Ascending aorta (tissue), 2 donors: ENCODE measurements at regions not wholly inside any gene's neighbourhood (a gene's known extent, or its start where the extent isn't known, plus 50 kb on each side); places are given as distances from the start of the nearest gene placed in this dataset.
"Not testable (repeated sequence)": the region's sequence is repeated elsewhere in the genome, so short reads cannot be mapped to it uniquely, and the experiment has no call there.

Source experiments
- DNase-seq, 2 donors: peaks; one replicate each; pipeline ENCODE4 v3.0.0-alpha.2; 2019; ENCODE audit warnings: low spot score in 2 of 2
- H3K27ac ChIP-seq, 2 donors: fragments of 200-600 bp; sonication (generic); one replicate each; pipeline ENCODE4 v1.5.1; 2016 to 2017; ENCODE audit warnings: mild to moderate bottlenecking in 1 of 2
- H3K27me3 ChIP-seq: fragments of 200-600 bp; sonication (generic); one replicate; pipeline ENCODE4 v1.5.1; 2017
- H3K36me3 ChIP-seq, 2 donors: fragments of 200-600 bp; sonication (generic); one replicate each; pipeline ENCODE4 v1.5.1; 2016
- H3K4me1 ChIP-seq, 2 donors: fragments of 200-600 bp; sonication (generic); one replicate each; pipeline ENCODE4 v1.5.1; 2016 to 2017; ENCODE audit warnings: mild to moderate bottlenecking in 1 of 2
- H3K4me3 ChIP-seq, 2 donors: fragments of 200-600 bp; sonication (generic); one replicate each; pipeline ENCODE4 v1.5.1; 2016 to 2017; ENCODE audit warnings: mild to moderate bottlenecking in 1 of 2
- H3K9me3 ChIP-seq, 2 donors: fragments of 200-600 bp; sonication (generic); one replicate each; pipeline ENCODE4 v1.5.1; 2016
- intact Hi-C: fragments of 100-400 bp; cut with DNase I; formaldehyde crosslinking; loops from one replicate; pipeline ENCODE4 v1.15.1; 2023
- TF ChIP-seq, protein P1 (sequence below), 3 experiments: fragments of 200-600 bp in 2 of 3; fragments of 450-650 bp in 1 of 3; sonication (generic) in 2 of 3; IDR thresholded peaks; one replicate each; pipeline ENCODE4 v1.5.1; 2016 to 2019; ENCODE audit warnings: antibody characterized with exemption in 3 of 3, mild to moderate bottlenecking in 1 of 3, moderate library complexity in 1 of 3

DNA sequence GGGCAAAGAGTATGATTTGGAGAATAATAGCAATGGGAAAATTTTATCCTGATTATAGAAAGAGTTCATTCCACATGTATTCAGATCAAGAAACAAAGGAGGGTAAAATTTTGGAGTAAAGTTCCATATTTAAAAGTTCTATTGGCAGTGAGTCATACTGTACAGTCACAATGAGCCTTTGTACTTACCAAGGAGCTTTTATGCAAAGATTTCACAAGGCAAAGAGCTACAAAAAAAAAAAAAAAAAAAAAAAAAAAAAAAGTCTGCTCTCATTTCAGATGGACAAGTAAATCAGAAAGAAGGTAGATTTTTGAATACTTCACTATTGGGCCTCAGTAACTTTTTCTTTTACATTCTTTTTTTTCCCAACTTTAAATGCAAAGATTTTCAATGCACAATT is 1802.2 kb upstream of the PIK3C3 start:
- Histone ChIP-seq H3K4me1 (no peaks in the 10 kb centered on the region), H3K27ac (no peak overlapping the region), H3K4me3 (no peak overlapping the region), H3K27me3 (no peaks in the 10 kb centered on the region), H3K9me3 (no peaks in the 10 kb centered on the region), H3K36me3 (no peaks in the 10 kb centered on the region)
- intact Hi-C loops = no loop called here
- TF ChIP-seq, protein P1, sequence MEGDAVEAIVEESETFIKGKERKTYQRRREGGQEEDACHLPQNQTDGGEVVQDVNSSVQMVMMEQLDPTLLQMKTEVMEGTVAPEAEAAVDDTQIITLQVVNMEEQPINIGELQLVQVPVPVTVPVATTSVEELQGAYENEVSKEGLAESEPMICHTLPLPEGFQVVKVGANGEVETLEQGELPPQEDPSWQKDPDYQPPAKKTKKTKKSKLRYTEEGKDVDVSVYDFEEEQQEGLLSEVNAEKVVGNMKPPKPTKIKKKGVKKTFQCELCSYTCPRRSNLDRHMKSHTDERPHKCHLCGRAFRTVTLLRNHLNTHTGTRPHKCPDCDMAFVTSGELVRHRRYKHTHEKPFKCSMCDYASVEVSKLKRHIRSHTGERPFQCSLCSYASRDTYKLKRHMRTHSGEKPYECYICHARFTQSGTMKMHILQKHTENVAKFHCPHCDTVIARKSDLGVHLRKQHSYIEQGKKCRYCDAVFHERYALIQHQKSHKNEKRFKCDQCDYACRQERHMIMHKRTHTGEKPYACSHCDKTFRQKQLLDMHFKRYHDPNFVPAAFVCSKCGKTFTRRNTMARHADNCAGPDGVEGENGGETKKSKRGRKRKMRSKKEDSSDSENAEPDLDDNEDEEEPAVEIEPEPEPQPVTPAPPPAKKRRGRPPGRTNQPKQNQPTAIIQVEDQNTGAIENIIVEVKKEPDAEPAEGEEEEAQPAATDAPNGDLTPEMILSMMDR (IDR thresholded peaks at IDR 0.05) = no peak
- DNase-seq = no peak

DNA sequence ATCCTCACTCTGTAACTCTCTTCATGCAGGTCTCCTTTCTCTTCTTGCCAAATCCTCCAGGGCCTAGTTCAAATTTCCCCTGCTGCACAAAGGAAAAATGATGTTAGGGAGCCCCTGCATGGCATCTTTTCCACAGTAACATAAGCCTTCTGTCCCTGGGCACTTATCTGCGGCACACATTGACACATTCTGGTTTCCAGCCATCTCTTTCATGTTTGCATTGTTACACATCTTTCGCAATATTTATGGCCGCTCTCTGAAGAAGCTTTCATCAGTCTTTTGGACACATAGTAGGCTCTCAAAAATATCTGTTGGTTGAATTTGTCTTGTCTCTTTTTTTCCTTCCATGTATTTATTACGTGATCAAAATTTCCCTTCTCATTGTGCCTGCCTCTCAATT is 1806.1 kb upstream of the PIK3C3 start:
- no peaks in the 10 kb centered on the region for H3K4me1 ChIP-seq
- intact Hi-C loops = no loop called here
- no peaks in the 10 kb centered on the region for H3K36me3 ChIP-seq
- H3K4me3 ChIP-seq = no peak overlapping the region
- TF ChIP-seq, protein P1 (IDR thresholded peaks at IDR 0.05) = no peak
- H3K27ac ChIP-seq = no peak overlapping the region
- DNase-seq = no peak
- H3K9me3 ChIP-seq = no peaks in the 10 kb centered on the region
- no peaks in the 10 kb centered on the region for H3K27me3 ChIP-seq

DNA sequence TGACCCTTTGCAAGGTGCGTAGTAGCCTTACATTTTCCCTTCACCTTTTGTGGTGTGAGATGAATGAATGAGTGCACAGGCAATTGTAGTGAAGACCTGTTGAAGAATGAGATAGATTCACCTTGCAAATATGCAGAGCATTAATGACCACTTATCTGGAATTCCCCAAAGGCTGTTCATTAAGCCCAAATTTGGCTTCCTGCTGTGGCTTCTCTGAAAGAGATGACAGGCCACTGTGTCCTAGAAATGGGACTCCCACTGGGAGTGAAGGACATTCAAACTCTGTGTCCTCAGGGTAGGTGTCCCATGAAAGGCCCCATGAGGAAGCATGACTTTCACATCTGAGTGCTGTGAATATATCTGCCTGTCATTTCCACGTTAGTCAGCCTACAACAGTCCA is 1821.8 kb upstream of the PIK3C3 start:
- TF ChIP-seq, protein P1 (IDR thresholded peaks at IDR 0.05) = no peak
- intact Hi-C loops = no loop called here
- DNase-seq = no peak

DNA sequence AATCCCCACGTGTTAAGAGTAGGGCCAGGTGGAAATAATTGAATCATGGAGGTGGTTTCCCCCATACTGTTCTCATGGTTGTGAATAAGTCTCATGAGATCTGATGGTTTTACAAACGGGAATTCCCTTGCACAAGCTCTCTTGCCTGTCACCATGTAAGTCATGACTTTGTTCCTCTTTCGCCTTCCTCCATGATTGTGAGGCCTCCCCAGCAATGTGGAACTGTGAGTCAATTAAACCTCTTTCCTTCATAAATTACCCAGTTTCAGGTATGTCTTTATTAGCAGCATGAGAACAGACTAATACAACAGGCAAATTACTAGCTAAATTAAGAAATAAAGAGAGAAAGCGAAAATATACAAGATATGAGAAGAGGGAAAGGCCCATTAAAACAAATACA is 1822.6 kb upstream of the PIK3C3 start:
- H3K27me3 ChIP-seq, DNase-seq, H3K27ac ChIP-seq, intact Hi-C loops, H3K4me3 ChIP-seq, H3K4me1 ChIP-seq, H3K9me3 ChIP-seq, H3K36me3 ChIP-seq: not testable (repeated sequence)

More for the DNA sequence above, 1821.8 kb upstream of the PIK3C3 start:
- no peaks in the 10 kb centered on the region for H3K9me3 ChIP-seq
- H3K4me1 ChIP-seq = no peaks in the 10 kb centered on the region
- no peaks in the 10 kb centered on the region for H3K36me3 ChIP-seq
- no peak overlapping the region for H3K27ac ChIP-seq
- no peak overlapping the region for H3K4me3 ChIP-seq
- H3K27me3 ChIP-seq = no peaks in the 10 kb centered on the region

DNA sequence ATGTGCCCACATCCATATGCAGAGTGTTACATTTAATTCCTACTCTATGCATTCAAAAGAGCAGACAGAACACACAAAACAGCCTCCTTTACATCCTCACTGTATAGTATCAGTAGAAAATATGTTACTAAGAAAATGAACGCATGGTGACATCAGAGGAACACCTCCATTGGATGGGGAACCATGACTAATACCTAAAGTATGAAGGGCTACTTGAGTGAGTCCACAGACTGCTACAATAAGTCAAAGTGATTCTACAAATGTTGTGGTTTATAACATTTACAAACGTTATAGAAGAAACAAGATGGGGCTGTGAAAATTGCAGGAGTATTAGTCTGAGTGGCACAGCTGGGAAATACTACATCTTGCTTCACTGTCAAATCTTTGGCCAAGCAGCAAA is 1830.9 kb upstream of the PIK3C3 start:
- TF ChIP-seq, protein P1 (IDR thresholded peaks at IDR 0.05) = no peak
- Histone ChIP-seq H3K9me3 (no peaks in the 10 kb centered on the region), H3K4me1 (no peaks in the 10 kb centered on the region), H3K27ac (no peak overlapping the region), H3K4me3 (no peak overlapping the region), H3K36me3 (no peaks in the 10 kb centered on the region), H3K27me3 (no peaks in the 10 kb centered on the region)
- intact Hi-C loops = no loop called here
- DNase-seq = no peak

DNA sequence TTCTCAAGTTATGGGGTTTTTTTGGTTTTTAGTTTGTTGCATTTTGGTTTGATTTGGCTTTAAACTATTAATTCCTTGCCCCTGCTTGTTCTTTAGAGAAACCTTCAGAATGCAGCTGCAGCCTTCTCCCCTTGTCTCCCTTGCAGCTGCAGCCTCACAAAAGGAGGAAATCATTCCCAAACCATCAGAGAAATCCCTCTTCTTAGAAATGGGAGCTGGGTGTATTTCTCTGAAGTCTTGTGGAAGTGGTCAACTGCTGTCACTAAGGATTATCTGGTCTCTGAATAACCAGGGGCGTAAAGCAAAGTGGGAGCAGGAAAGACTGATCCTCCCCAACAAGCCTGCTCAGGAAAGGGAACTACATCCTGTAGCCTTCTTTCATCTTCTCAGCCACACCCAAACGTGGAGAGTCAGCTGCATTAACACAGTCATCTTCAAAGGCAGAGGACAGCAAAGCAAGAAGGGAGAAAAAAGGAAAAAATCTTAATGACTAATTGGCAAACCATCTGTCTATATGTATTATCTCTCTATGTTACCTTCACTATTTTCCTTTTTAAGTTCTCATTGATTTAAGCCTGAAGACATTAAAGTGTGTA is 1834.1 kb upstream of the PIK3C3 start:
- Histone ChIP-seq H3K27ac (no peak overlapping the region), H3K27me3 (no peaks in the 10 kb centered on the region), H3K4me1 (no peaks in the 10 kb centered on the region)

More for the DNA sequence above, 1834.1 kb upstream of the PIK3C3 start:
- no peaks in the 10 kb centered on the region for H3K36me3 ChIP-seq
- intact Hi-C loops = no loop called here
- TF ChIP-seq, protein P1 (IDR thresholded peaks at IDR 0.05) = no peak
- no peak overlapping the region for H3K4me3 ChIP-seq
- H3K9me3 ChIP-seq = no peaks in the 10 kb centered on the region
- DNase-seq = no peak
